DOHH2 (cell line): ENCODE measurements at regions not wholly inside any gene's neighbourhood (a gene's known extent, or its start where the extent isn't known, plus 50 kb on each side); places are given as distances from the start of the nearest gene placed in this dataset.

Source experiments
- CTCF ChIP-seq: fragments of 200-600 bp; sonication (generic); IDR thresholded peaks from one replicate; pipeline ENCODE4 v1.5.1; 2014; ENCODE audit warnings: antibody characterized with exemption, mild to moderate bottlenecking, low read depth, low read length; ENCODE audit not compliant: poor library complexity, severe bottlenecking
- EZH2phosphoT487 ChIP-seq: fragments of 200-600 bp; sonication (generic); IDR thresholded peaks from 2 replicates; pipeline ENCODE4 v1.6.1; 2017; ENCODE audit warnings: borderline replicate concordance, mild to moderate bottlenecking, antibody characterized with exemption, low read length, moderate library complexity, mixed read lengths

- TF ChIP-seq CTCF = no peak
- TF ChIP-seq EZH2phosphoT487 = no peak
Observed at GRCh38 chr3:101128001-101128400, 134.8 kb upstream of the ABI3BP start.
